ENCODE measurements at regions not wholly inside any gene's neighbourhood (a gene's known extent, or its start where the extent isn't known, plus 50 kb on each side); places are given as distances from the start of the nearest gene placed in this dataset.

GRCh38 chr2:129673234-129673633 is 306.2 kb upstream of the RAB6C start:
- TF ChIP-seq, protein P1, sequence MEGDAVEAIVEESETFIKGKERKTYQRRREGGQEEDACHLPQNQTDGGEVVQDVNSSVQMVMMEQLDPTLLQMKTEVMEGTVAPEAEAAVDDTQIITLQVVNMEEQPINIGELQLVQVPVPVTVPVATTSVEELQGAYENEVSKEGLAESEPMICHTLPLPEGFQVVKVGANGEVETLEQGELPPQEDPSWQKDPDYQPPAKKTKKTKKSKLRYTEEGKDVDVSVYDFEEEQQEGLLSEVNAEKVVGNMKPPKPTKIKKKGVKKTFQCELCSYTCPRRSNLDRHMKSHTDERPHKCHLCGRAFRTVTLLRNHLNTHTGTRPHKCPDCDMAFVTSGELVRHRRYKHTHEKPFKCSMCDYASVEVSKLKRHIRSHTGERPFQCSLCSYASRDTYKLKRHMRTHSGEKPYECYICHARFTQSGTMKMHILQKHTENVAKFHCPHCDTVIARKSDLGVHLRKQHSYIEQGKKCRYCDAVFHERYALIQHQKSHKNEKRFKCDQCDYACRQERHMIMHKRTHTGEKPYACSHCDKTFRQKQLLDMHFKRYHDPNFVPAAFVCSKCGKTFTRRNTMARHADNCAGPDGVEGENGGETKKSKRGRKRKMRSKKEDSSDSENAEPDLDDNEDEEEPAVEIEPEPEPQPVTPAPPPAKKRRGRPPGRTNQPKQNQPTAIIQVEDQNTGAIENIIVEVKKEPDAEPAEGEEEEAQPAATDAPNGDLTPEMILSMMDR (IDR thresholded peaks at IDR 0.05; ENCODE audit: insufficient read depth, low read length, poor library complexity, severe bottlenecking) = no peak
- no peak for TF ChIP-seq EZH2phosphoT487 (conservative IDR thresholded peaks at IDR 0.05; ENCODE audit: low read length)
